IPS-20b (cell line): ENCODE measurements at regions not wholly inside any gene's neighbourhood (a gene's known extent, or its start where the extent isn't known, plus 50 kb on each side); places are given as distances from the start of the nearest gene placed in this dataset.

Experiments
- H3K27ac ChIP-seq: one replicate; pipeline ENCODE4 v1.5.1; 2013; ENCODE audit warnings: low read length
- H3K27me3 ChIP-seq: 2 replicates; pipeline ENCODE4 v1.6.1; 2013; ENCODE audit warnings: mild to moderate bottlenecking, low read length, inconsistent platforms; ENCODE audit not compliant: insufficient read depth
- H3K36me3 ChIP-seq: 2 replicates; pipeline ENCODE4 v1.6.1; 2013; ENCODE audit warnings: low read depth, mild to moderate bottlenecking, inconsistent platforms, low read length, moderate library complexity; ENCODE audit not compliant: insufficient read depth
- H3K4me1 ChIP-seq: 2 replicates; pipeline ENCODE4 v1.6.1; 2013; ENCODE audit warnings: mild to moderate bottlenecking, control low read depth, inconsistent platforms, low read length, moderate library complexity; ENCODE audit not compliant: insufficient read depth
- H3K4me3 ChIP-seq: 2 replicates; pipeline ENCODE4 v1.5.1; 2013; ENCODE audit warnings: mild to moderate bottlenecking, low read length, inconsistent platforms
- H3K9ac ChIP-seq: 2 replicates; pipeline ENCODE4 v1.6.1; 2013; ENCODE audit warnings: low read depth, mild to moderate bottlenecking, inconsistent platforms, low read length, moderate library complexity
- H3K9me3 ChIP-seq: 2 replicates; pipeline ENCODE4 v1.6.1; 2013; ENCODE audit warnings: mild to moderate bottlenecking, low read depth, low read length, inconsistent platforms; ENCODE audit not compliant: insufficient read depth

DNA sequence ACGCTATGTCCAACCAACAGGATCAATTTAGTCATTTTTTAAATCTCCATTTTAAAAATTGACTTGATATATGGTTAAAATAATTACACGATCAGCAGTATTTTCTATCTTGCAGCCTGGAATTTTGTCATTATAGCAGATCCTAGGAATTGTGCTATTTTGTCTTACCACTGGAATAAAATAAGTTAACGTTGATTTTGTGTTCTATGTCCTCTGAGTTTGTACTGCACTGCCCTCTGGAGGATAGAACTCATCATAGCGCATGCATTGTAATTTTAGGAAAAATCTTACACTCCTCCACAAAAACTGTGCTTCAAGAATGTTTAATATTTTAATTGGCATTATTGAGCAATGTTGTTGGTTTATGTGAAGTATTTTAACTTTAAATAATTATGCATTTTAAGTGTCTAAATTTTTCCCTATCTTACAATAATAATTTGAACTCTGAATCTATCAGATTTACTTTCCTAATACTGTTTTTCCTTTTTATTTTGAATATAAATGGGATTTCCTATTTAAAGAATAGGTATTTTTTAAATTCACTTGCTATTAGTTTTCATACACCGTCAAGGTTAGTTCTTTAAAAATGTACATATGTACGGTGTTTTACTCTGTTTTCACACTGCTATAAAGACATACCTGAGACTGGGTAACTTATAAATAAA is 220.1 kb downstream of the PPP1R3A start:
- H3K4me1 ChIP-seq = no peaks in the 10 kb centered on the region
- H3K4me3 ChIP-seq = no peak overlapping the region
- no peaks in the 10 kb centered on the region for H3K9me3 ChIP-seq
- H3K27me3 ChIP-seq = no peaks in the 10 kb centered on the region
- no peak overlapping the region for H3K9ac ChIP-seq
- no peak overlapping the region for H3K27ac ChIP-seq
- no peaks in the 10 kb centered on the region for H3K36me3 ChIP-seq

- H3K27ac ChIP-seq = no peak overlapping the region
- H3K36me3 ChIP-seq = no peaks in the 10 kb centered on the region
- H3K9me3 ChIP-seq = no peaks in the 10 kb centered on the region
- no peaks in the 10 kb centered on the region for H3K4me1 ChIP-seq
- H3K9ac ChIP-seq = no peak overlapping the region
- no peaks in the 10 kb centered on the region for H3K27me3 ChIP-seq
- H3K4me3 ChIP-seq = no peak overlapping the region
Measured at GRCh38 chr7:113694149-113694548, 224.7 kb downstream of the PPP1R3A start.

- peaks cover 7% of the 10 kb centered on the region; the same call in 1 of the 2 replicates for H3K9me3 ChIP-seq
- no peak overlapping the region for H3K27ac ChIP-seq
- no peaks in the 10 kb centered on the region for H3K4me1 ChIP-seq
- H3K4me3 ChIP-seq = no peak overlapping the region
- H3K27me3 ChIP-seq = no peaks in the 10 kb centered on the region
- no peaks in the 10 kb centered on the region for H3K36me3 ChIP-seq
- H3K9ac ChIP-seq = no peak overlapping the region
Measured at GRCh38 chr7:113684165-113684564, 234.6 kb downstream of the PPP1R3A start.

- H3K4me3 ChIP-seq = no peak overlapping the region
- no peaks in the 10 kb centered on the region for H3K36me3 ChIP-seq
Measured at GRCh38 chr7:113677811-113678210, 241.0 kb downstream of the PPP1R3A start.

DNA sequence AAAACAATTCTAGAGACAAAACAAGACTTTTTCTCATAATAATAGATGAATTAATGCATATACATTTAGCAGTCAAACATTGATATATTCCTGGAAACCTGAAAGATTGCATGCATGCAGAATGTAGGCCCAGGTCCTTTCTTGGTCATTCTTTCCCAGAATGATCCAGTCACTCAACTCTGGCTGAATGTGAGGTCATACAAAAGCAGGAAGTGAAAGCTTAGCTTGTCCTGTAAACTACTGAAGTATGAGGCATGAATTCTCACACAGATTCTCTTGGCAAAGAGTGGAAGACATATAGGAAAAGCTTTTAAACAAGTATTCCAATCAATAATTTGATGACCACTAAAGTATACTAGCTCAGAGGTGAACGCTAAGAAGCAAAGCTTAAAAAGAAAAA is 253.9 kb downstream of the PPP1R3A start:
- Histone ChIP-seq H3K27me3 (no peaks in the 10 kb centered on the region), H3K36me3 (no peaks in the 10 kb centered on the region), H3K4me1 (no peaks in the 10 kb centered on the region), H3K9ac (no peak overlapping the region), H3K9me3 (peaks cover 16% of the 10 kb centered on the region; the same call in 1 of the 2 replicates), H3K4me3 (no peak overlapping the region), H3K27ac (no peak overlapping the region)

More at GRCh38 chr7:113677811-113678210, 241.0 kb downstream of the PPP1R3A start:
- Histone ChIP-seq H3K9me3 (peaks cover 5% of the 10 kb centered on the region; the same call in 1 of the 2 replicates), H3K27ac (no peak overlapping the region), H3K27me3 (no peaks in the 10 kb centered on the region), H3K9ac (no peak overlapping the region), H3K4me1 (no peaks in the 10 kb centered on the region)

GRCh38 chr7:113659416-113659815 is 259.4 kb downstream of the PPP1R3A start:
- Histone ChIP-seq H3K9ac (no peak overlapping the region), H3K4me1 (no peaks in the 10 kb centered on the region), H3K27ac (no peak overlapping the region), H3K4me3 (no peak overlapping the region), H3K36me3 (no peaks in the 10 kb centered on the region), H3K27me3 (no peaks in the 10 kb centered on the region), H3K9me3 (no peaks in the 10 kb centered on the region)

DNA sequence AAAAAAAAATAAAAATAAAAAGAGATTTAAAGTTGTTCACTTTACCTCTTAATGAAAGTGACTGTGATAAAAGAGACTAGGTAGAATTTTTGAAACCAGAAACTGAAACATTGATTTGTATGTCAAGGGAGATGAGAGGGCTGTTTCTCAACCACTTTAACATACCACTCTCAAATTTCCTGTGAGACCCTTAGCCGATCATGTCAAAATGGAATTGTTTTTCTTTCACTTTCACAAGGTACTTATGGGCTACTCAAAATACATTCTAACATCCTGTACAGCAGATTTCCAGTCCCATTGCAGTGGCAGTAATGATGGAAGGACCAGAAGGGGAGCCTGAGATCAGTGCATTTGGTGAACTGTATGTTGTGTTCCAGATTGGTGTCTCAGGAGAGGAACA is 261.2 kb downstream of the PPP1R3A start:
- Histone ChIP-seq H3K9me3 (no peaks in the 10 kb centered on the region), H3K9ac (no peak overlapping the region), H3K4me3 (no peak overlapping the region), H3K4me1 (no peaks in the 10 kb centered on the region), H3K36me3 (no peaks in the 10 kb centered on the region), H3K27ac (no peak overlapping the region), H3K27me3 (no peaks in the 10 kb centered on the region)

DNA sequence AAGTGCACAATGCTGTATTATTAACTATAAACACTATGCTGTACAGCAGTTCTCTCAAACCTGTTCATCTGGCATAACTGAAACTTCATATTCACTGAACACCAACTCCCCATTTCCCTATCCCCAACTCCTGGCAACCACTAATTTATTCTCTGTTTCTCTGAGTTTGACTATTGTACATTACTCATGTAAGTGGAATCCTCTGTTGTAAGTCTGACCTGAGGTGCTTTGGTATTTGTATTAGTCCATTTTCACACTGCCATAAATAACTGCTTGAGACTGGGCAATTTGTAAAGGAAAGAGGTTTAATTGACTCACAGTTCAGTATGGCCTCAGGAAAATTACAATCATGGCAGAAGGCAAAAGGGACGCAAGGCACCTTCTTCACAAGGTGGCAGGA is 266.3 kb downstream of the PPP1R3A start:
- Histone ChIP-seq H3K36me3 (no peaks in the 10 kb centered on the region), H3K27me3 (no peaks in the 10 kb centered on the region), H3K4me3 (no peak overlapping the region), H3K4me1 (no peaks in the 10 kb centered on the region), H3K9me3 (no peaks in the 10 kb centered on the region), H3K27ac (no peak overlapping the region), H3K9ac (no peak overlapping the region)

DNA sequence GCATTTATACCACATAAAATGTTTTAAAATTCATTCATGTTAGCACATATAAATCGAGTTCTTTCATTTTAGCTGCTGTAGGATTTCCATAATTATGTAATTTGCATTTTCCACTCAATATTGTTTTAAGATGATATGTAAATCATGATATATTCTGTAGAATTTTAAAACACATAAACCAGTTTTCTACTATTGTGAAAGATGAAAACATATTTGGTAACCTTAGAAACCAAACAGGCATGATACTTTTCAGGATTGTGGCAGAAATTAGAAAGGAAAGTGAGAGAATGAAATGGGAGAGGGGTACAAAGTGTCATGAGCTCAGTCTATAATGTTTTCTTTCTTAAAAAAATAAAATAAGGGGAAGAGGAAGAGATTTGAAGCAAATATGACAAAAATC is 269.3 kb downstream of the PPP1R3A start:
- Histone ChIP-seq H3K4me3 (no peak overlapping the region), H3K36me3 (no peaks in the 10 kb centered on the region), H3K27me3 (no peaks in the 10 kb centered on the region), H3K4me1 (no peaks in the 10 kb centered on the region), H3K9me3 (peaks cover 5% of the 10 kb centered on the region; the same call in 1 of the 2 replicates), H3K27ac (no peak overlapping the region), H3K9ac (no peak overlapping the region)

GRCh38 chr7:113639221-113639620 is 279.6 kb downstream of the PPP1R3A start:
- Histone ChIP-seq H3K4me3 (no peak overlapping the region), H3K27ac (no peak overlapping the region), H3K27me3 (no peaks in the 10 kb centered on the region), H3K36me3 (no peaks in the 10 kb centered on the region), H3K4me1 (no peaks in the 10 kb centered on the region), H3K9ac (no peak overlapping the region), H3K9me3 (peaks cover 3% of the 10 kb centered on the region; the same call in 1 of the 2 replicates)

GRCh38 chr7:113636727-113637421 is 281.9 kb downstream of the PPP1R3A start:
- Histone ChIP-seq H3K9me3 (no peaks in the 10 kb centered on the region), H3K9ac (no peak overlapping the region), H3K36me3 (no peaks in the 10 kb centered on the region), H3K4me3 (no peak overlapping the region), H3K27me3 (no peaks in the 10 kb centered on the region), H3K27ac (no peak overlapping the region), H3K4me1 (no peaks in the 10 kb centered on the region)

- H3K36me3 ChIP-seq = no peaks in the 10 kb centered on the region
- no peak overlapping the region for H3K9ac ChIP-seq
- no peaks in the 10 kb centered on the region for H3K9me3 ChIP-seq
- no peaks in the 10 kb centered on the region for H3K4me1 ChIP-seq
- no peaks in the 10 kb centered on the region for H3K27me3 ChIP-seq
- H3K27ac ChIP-seq = no peak overlapping the region
- no peak overlapping the region for H3K4me3 ChIP-seq
Measured at GRCh38 chr7:113635492-113635891, 283.3 kb downstream of the PPP1R3A start.
